ENCODE measurements at regions not wholly inside any gene's neighbourhood (a gene's known extent, or its start where the extent isn't known, plus 50 kb on each side); places are given as distances from the start of the nearest gene placed in this dataset.

GRCh38 chr10:64038107-64038506, 516.9 kb downstream of the REEP3 start (continued):
- no peak for TF ChIP-seq U2AF1 (optimal IDR thresholded peaks at IDR 0.05; ENCODE audit: low read depth, low read length)

GRCh38 chr10:64039198-64039597, 518.0 kb downstream of the REEP3 start:
- Histone ChIP-seq H3K4me1 (ENCODE audit: insufficient read depth, low read length) (peaks cover 22% of the 10 kb centered on the region), H2AFZ (ENCODE audit: low read length) (no peak overlapping the region), H3K9me3 (ENCODE audit: low read length) (no peaks in the 10 kb centered on the region), H3K27me3 (ENCODE audit: control insufficient read depth in 1 of 2, insufficient read depth in 2 of 2, low read length in 2 of 2) (peaks cover 0 to 10% of the 10 kb centered on the region in 2 experiments; a peak in 2 of 5 replicates), H3K4me2 (ENCODE audit: low read depth, low read length) (no peak overlapping the region), H3K4me3 (replicated peaks in 1 of 3; ENCODE audit: insufficient read depth in 1 of 3, low read depth in 2 of 3, low read length in 3 of 3) (no peak overlapping the region), H4K20me1 (ENCODE audit: insufficient read depth, low read length) (no peaks in the 10 kb centered on the region), H3K79me2 (ENCODE audit: insufficient read depth, low read length) (no peaks in the 10 kb centered on the region), H3K27ac (ENCODE audit: extremely low read length, insufficient read depth, low read length) (no peak overlapping the region), H3K9ac (ENCODE audit: insufficient read depth, low read depth, low read length) (no peak overlapping the region), H3K36me3 (replicated peaks in 1 of 2; ENCODE audit: control insufficient read depth in 1 of 2, insufficient read depth in 2 of 2, low read length in 2 of 2) (no peaks in the 10 kb centered on the region)
- FAIRE-seq (no peak), DNase-seq (ENCODE audit: low spot score) (no peak), ATAC-seq (no peak)
- BruUV-seq (replicated peaks): no TSS peak
- CTCF ChIA-PET (ENCODE audit: low intra/inter-chr PET ratio, low total read pairs): no interaction called here
- TF ChIP-seq HMG20B (CRISPR knock-in tag; conservative IDR thresholded peaks at IDR 0.05) (no peak), HNF4A (CRISPR knock-in tag; IDR thresholded peaks at IDR 0.05) (no peak), ZNF710 (CRISPR knock-in tag; IDR thresholded peaks at IDR 0.05; ENCODE audit: borderline replicate concordance) (no peak), KAT7 (CRISPR knock-in tag; IDR thresholded peaks at IDR 0.05; ENCODE audit: borderline replicate concordance) (no peak), ZBTB37 (CRISPR knock-in tag; IDR thresholded peaks at IDR 0.05) (no peak), ZFX (CRISPR knock-in tag; IDR thresholded peaks at IDR 0.05; ENCODE audit: low read depth) (no peak), ZNF589 (CRISPR knock-in tag; conservative IDR thresholded peaks at IDR 0.05) (no peak), TFE3 (CRISPR knock-in tag; IDR thresholded peaks at IDR 0.05) (no peak), TRIM24 (CRISPR knock-in tag; IDR thresholded peaks at IDR 0.05) (no peak), SP4 (CRISPR knock-in tag; IDR thresholded peaks at IDR 0.05) (no peak), PITX1 (CRISPR knock-in tag; IDR thresholded peaks at IDR 0.05) (no peak), PAWR (CRISPR knock-in tag; IDR thresholded peaks at IDR 0.05; ENCODE audit: borderline replicate concordance) (no peak), ZFP82 (CRISPR knock-in tag; IDR thresholded peaks at IDR 0.05; ENCODE audit: borderline replicate concordance) (no peak)
- in situ Hi-C loops (cut with HindIII; ENCODE audit: extremely low pct_ligation_motif_present, low pct_unique_long_range_greater_than_20kb) (no loop called here), intact Hi-C loops (cut with micrococcal nuclease; ENCODE audit: unreplicated experiment) (no loop called here)
- POLR2A ChIA-PET: no interaction called here
- 26% methylated on average over 6 of the region's 6 CpGs for WGBS (ENCODE audit: low lambda C conversion rate)

Measured in HepG2 (cell line).